Osteocyte (in vitro differentiated cells): ENCODE measurements at regions not wholly inside any gene's neighbourhood (a gene's known extent, or its start where the extent isn't known, plus 50 kb on each side); places are given as distances from the start of the nearest gene placed in this dataset.
A peak's percentile ranks its signal among the peaks of the same experiment; 100 is the strongest.

ENCODE experiments used
- DNase-seq: peaks from one replicate; pipeline ENCODE4 v3.0.0; 2021; ENCODE audit warnings: mixed read lengths; ENCODE audit not compliant: unreplicated experiment; ENCODE audit errors: extremely low spot score
- H3K27ac Mint-ChIP-seq: one replicate; pipeline ENCODE4 v1.8.0; 2021; ENCODE audit warnings: mild to moderate bottlenecking, mixed read lengths; ENCODE audit not compliant: unreplicated experiment
- H3K27me3 Mint-ChIP-seq: one replicate; pipeline ENCODE4 v1.8.0; 2021; ENCODE audit warnings: mixed read lengths; ENCODE audit not compliant: unreplicated experiment
- H3K36me3 Mint-ChIP-seq: one replicate; pipeline ENCODE4 v1.8.0; 2021; ENCODE audit warnings: mixed read lengths; ENCODE audit not compliant: unreplicated experiment
- H3K4me1 Mint-ChIP-seq: one replicate; pipeline ENCODE4 v1.8.0; 2021; ENCODE audit warnings: mixed read lengths; ENCODE audit not compliant: unreplicated experiment
- H3K4me3 Mint-ChIP-seq: one replicate; pipeline ENCODE4 v1.8.0; 2021; ENCODE audit warnings: mild to moderate bottlenecking, moderate library complexity, mixed read lengths; ENCODE audit not compliant: unreplicated experiment
- H3K9me3 Mint-ChIP-seq: one replicate; pipeline ENCODE4 v1.8.0; 2021; ENCODE audit warnings: mixed read lengths; ENCODE audit not compliant: unreplicated experiment
- CTCF ChIP-seq: fragments of 200-600 bp; sonication (generic); IDR thresholded peaks from 2 replicates; pipeline ENCODE4 v1.5.0; 2021; ENCODE audit warnings: antibody characterized with exemption, mild to moderate bottlenecking, moderate library complexity

- Mint-ChIP-seq H3K36me3 (no peaks in the 10 kb centered on the region), H3K4me3 (no peak overlapping the region), H3K27me3 (peaks cover 43% of the 10 kb centered on the region), H3K27ac (no peak overlapping the region), H3K4me1 (peaks cover 10% of the 10 kb centered on the region), H3K9me3 (no peaks in the 10 kb centered on the region)
- DNase-seq: no peak
- TF ChIP-seq CTCF: no peak
Measured at GRCh38 chr21:36550761-36551160, 70.8 kb upstream of the CLDN14 start.

- Mint-ChIP-seq H3K4me3 (no peak overlapping the region), H3K9me3 (no peaks in the 10 kb centered on the region), H3K4me1 (peaks cover 10% of the 10 kb centered on the region), H3K27ac (no peak overlapping the region), H3K27me3 (peaks cover 43% of the 10 kb centered on the region), H3K36me3 (no peaks in the 10 kb centered on the region)
- DNase-seq: peak; percentile 56
- no peak for TF ChIP-seq CTCF
Measured at GRCh38 chr21:36551321-36551720, 71.4 kb upstream of the CLDN14 start.

GRCh38 chr21:36551731-36552433 is 72.0 kb upstream of the CLDN14 start:
- Mint-ChIP-seq H3K36me3 (no peaks in the 10 kb centered on the region), H3K4me1 (peaks cover 10% of the 10 kb centered on the region), H3K27me3 (peaks cover 45% of the 10 kb centered on the region), H3K27ac (no peak overlapping the region), H3K4me3 (no peak overlapping the region), H3K9me3 (no peaks in the 10 kb centered on the region)
- peak; percentile 11 for DNase-seq
- TF ChIP-seq CTCF: no peak

- no peak for TF ChIP-seq CTCF
- Mint-ChIP-seq H3K27ac (no peak overlapping the region), H3K9me3 (peaks cover under 1% of the 10 kb centered on the region), H3K4me3 (no peak overlapping the region), H3K36me3 (no peaks in the 10 kb centered on the region), H3K27me3 (peaks cover 45% of the 10 kb centered on the region), H3K4me1 (peaks cover 10% of the 10 kb centered on the region)
- DNase-seq: peak; percentile 8
Measured at GRCh38 chr21:36552434-36552785, 72.5 kb upstream of the CLDN14 start.

- Mint-ChIP-seq H3K27me3 (peaks cover 47% of the 10 kb centered on the region), H3K27ac (no peak overlapping the region), H3K4me1 (peaks cover 10% of the 10 kb centered on the region), H3K9me3 (peaks cover 8% of the 10 kb centered on the region), H3K4me3 (no peak overlapping the region), H3K36me3 (no peaks in the 10 kb centered on the region)
- no peak for TF ChIP-seq CTCF
- DNase-seq: peak; percentile 73
Measured at GRCh38 chr21:36553406-36553805, 73.5 kb upstream of the CLDN14 start.
